ENCODE measurements at regions not wholly inside any gene's neighbourhood (a gene's known extent, or its start where the extent isn't known, plus 50 kb on each side); places are given as distances from the start of the nearest gene placed in this dataset.
A peak's percentile ranks its signal among the peaks of the same experiment; 100 is the strongest.

- no peak for DNase-seq (ENCODE audit: low read depth)
Observed at GRCh38 chr6:163960128-163960527, 545.6 kb downstream of the QKI start.

GRCh38 chr6:163958646-163959045, 544.1 kb downstream of the QKI start:
- no peak for DNase-seq (ENCODE audit: low read depth)

GRCh38 chr6:163956571-163957407, 542.3 kb downstream of the QKI start:
- DNase-seq (ENCODE audit: low read depth), result no peak

- no peak for DNase-seq (ENCODE audit: low read depth)
Observed at GRCh38 chr6:163955756-163956155, 541.2 kb downstream of the QKI start.

GRCh38 chr6:163955096-163955495, 540.6 kb downstream of the QKI start:
- DNase-seq (ENCODE audit: low read depth), result no peak

- DNase-seq (ENCODE audit: low read depth), result no peak
Observed at GRCh38 chr6:163954088-163954775, 539.7 kb downstream of the QKI start.

- DNase-seq (ENCODE audit: low read depth), result no peak
Observed at GRCh38 chr6:163952005-163952404, 537.5 kb downstream of the QKI start.

GRCh38 chr6:163951326-163951725, 536.8 kb downstream of the QKI start:
- DNase-seq (ENCODE audit: low read depth), result no peak

GRCh38 chr6:163950159-163950558, 535.6 kb downstream of the QKI start:
- no peak for DNase-seq (ENCODE audit: low read depth)

- DNase-seq (ENCODE audit: low read depth), result no peak
Observed at GRCh38 chr6:163949431-163949830, 534.9 kb downstream of the QKI start.

- DNase-seq (ENCODE audit: low read depth), result no peak
Observed at GRCh38 chr6:163948250-163948649, 533.7 kb downstream of the QKI start.

GRCh38 chr6:163947276-163947675, 532.8 kb downstream of the QKI start:
- DNase-seq (ENCODE audit: low read depth), result no peak

- no peak for DNase-seq (ENCODE audit: low read depth)
Observed at GRCh38 chr6:163946437-163946836, 531.9 kb downstream of the QKI start.

GRCh38 chr6:163945808-163946207, 531.3 kb downstream of the QKI start:
- DNase-seq (ENCODE audit: low read depth), result no peak

GRCh38 chr6:163944897-163945296, 530.4 kb downstream of the QKI start:
- no peak for DNase-seq (ENCODE audit: low read depth)

- DNase-seq (ENCODE audit: low read depth), result peak; percentile 54
Observed at GRCh38 chr6:163943607-163944385, 529.3 kb downstream of the QKI start.

- no peak for DNase-seq (ENCODE audit: low read depth)
Observed at GRCh38 chr6:163942790-163943189, 528.3 kb downstream of the QKI start.

GRCh38 chr6:163941624-163941976, 527.1 kb downstream of the QKI start:
- no peak for DNase-seq (ENCODE audit: low read depth)

GRCh38 chr6:163940705-163941623, 526.4 kb downstream of the QKI start:
- DNase-seq (ENCODE audit: low read depth), result no peak

- no peak for DNase-seq (ENCODE audit: low read depth)
Observed at GRCh38 chr6:163937071-163937470, 522.6 kb downstream of the QKI start.

GRCh38 chr6:163935158-163935762, 520.7 kb downstream of the QKI start:
- DNase-seq (ENCODE audit: low read depth), result no peak

Measured in forelimb muscle (tissue), 1 donor.